Ureter (tissue), 1 donor: ENCODE measurements at regions not wholly inside any gene's neighbourhood (a gene's known extent, or its start where the extent isn't known, plus 50 kb on each side); places are given as distances from the start of the nearest gene placed in this dataset.

ENCODE experiments used
- DNase-seq: peaks from one replicate; pipeline ENCODE4 v3.0.0-alpha.2; 2020; ENCODE audit warnings: low spot score
- donor health status: DM: yes; HTN: yes; CAD: no.

DNA sequence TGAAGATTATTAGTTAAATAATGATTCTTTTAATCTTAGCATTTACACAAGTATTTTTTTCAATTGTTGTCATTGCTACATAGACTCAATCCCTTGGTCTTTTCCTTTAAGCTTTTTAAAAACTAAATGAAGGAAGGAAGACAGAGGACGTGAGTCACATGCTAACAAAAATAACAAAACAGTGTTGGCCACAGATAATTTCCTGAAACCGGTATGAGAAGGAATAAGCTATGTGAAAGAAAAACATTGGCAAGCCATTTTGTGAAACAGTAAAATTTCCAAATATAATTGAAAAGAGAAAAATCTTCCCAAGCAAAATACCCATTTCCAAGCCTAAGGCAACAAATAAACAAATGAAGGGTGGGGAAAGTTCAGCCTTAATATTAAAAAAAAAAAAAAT is 223.0 kb downstream of the AHR start:
- no peak for DNase-seq

DNA sequence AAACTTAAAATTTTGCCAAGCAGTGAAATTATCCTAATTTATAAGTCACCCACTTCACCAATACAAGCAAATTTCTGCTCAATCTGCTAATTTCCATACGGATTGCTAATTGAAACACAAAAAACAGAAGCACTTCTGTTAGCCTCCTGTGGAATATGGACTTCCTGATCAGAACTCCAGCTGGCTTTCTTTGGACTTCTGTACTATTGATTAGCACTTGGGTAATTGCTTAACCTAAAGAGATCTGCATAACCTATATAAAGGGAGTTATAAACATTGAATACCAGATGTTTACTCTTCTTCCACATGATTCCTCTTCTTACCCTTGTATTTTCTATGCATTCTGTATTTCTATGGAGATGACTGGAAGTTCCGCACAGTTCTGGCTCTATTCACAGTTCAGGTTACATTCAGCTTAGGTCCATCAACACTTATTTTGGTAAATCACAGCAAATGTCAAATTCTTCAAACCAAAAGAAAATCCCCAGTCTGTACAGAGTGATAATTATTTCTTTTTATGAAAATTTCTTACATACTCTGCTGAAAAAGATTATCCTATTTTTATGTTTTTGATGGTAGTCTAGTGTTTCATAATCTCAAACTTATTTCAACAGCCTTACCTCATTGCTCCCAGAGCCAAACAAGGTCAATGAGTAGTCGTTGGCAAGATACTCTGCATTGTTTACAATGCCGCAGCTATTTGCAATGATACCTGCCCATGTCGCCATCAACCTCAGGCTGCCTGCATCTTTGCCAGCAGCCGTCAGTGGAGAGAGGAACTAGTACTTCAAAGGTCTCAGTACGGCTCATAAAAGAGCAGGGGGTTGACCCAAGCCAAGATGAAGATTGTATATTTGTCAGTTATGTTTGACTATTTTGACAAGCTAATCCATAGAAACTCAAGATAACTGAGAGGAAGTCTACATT is 225.6 kb downstream of the AHR start:
- DNase-seq: no peak

DNA sequence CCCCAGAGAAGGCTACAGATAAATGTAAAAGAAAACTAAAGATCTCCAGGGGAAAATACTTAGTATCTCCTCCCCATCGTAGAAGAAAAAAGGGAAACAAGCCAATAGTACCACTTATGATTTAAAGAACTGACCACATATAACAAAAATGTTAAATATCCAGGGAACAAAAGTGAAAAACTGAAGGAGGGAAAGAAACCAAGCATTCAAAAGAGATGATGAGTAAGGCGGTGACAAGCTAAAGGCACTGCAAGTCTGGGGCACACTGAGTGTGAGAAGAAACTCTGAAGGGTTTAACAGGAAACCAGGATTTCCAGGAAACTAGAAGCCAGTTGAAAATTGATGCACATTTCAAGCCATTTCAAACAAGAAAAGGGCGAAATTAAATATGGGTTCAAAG is 226.3 kb downstream of the AHR start:
- DNase-seq: no peak

DNA sequence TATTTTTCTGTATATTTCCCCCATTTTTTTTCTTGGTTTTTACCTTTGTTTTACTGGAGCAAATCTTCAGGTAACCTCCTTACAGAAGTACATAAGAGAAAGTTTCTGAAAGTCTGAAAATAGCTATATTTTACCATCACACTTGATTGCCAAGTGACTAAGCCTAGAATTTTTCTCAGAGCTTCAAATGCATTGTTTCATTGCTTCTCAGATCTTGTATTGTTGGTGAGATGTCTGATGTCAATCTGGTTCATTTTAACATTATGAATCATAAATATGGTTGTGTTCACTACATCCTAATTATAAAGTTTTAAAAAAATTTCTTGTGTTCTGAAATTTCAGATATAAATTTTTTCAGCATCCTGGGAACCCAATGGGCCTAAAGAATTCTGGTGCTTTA is 228.2 kb downstream of the AHR start:
- no peak for DNase-seq

DNA sequence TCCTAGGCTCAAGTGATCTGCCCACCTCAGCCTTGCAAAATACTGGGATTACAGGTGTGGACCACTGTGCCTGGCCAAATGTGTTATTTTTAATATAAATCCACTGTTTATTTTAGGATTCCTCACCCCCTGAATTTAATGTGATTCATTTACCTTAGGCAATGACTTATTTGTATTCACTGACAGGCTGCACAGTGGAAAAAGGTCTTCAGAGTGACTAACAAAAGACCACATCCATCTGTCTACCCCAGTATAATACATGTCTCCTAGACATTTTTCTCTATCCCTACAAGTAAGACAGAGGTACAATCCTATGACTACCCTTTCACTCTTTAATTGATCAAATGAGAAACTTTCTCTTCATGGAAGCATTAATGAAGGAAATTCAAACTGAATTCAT is 230.2 kb downstream of the AHR start:
- DNase-seq: no peak

DNA sequence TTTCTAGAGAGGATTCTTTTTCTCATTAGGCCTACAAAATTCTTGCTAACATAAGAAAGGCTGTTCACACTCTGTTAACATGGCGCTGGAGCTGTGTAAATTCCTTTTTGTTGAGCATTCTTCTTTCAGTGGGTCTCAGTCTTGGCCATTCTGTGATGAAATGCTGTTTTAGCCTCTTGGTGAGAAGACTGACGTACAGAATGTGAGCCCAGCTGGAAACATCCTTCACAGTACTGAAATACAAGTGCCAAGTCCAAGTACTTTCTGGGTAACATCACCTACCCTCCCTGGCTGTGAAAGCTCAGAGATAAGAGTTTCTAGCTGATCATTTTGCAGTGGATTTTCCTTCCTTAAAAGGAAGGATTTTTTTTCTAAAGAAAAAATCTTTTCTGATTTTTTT is 231.8 kb downstream of the AHR start:
- no peak for DNase-seq

GRCh38 chr7:17530741-17531421 is 232.4 kb downstream of the AHR start:
- no peak for DNase-seq

GRCh38 chr7:17532861-17533404 is 234.5 kb downstream of the AHR start:
- peak; percentile 57 for DNase-seq

DNA sequence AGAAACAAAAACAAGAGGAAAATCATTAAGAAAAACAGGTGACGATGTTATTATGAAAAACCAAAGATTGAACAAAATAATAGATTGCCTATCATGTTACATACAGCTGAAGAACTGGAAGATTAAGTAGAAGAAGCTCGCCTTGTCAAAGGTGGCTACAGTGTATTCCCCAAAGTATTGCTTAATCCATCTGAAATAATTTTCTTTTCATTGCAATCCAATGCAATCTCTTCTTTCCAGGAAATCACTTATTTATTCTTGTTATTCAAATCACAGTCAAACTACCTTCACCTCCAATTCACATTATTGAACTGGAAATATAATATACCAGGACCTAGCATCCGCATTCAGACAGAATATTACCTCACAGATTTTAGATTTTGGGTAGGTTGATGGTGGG is 235.9 kb downstream of the AHR start:
- no peak for DNase-seq

GRCh38 chr7:17535776-17536175 is 237.3 kb downstream of the AHR start:
- no peak for DNase-seq

GRCh38 chr7:17544401-17544800 is 245.9 kb downstream of the AHR start:
- DNase-seq: no peak

- no peak for DNase-seq
These were observed 246.9 kb downstream of the AHR start for GRCh38 chr7:17545348-17545747.

DNA sequence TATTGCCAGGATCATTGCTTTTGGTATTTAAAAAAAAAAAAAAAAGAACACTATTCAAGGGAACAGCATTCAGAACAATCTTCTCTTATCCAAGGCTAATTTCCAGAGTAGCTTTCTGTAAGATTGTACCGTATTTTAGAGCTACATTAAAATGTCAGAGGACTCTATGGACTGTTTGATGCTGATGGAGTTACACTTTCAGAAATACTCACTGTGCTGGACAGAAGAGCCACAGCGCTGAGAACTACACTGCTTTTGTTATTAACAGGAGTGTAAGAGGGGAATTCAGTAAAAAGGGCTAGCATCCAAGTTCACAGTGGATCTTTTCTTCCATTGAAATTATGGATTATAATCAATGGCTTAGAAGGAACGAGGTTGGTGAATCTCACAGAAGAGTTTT is 247.7 kb downstream of the AHR start:
- no peak for DNase-seq

- no peak for DNase-seq
These were observed 248.1 kb downstream of the AHR start for GRCh38 chr7:17546592-17546991.

- DNase-seq: no peak
These were observed 249.7 kb downstream of the AHR start for GRCh38 chr7:17548014-17548653.

DNA sequence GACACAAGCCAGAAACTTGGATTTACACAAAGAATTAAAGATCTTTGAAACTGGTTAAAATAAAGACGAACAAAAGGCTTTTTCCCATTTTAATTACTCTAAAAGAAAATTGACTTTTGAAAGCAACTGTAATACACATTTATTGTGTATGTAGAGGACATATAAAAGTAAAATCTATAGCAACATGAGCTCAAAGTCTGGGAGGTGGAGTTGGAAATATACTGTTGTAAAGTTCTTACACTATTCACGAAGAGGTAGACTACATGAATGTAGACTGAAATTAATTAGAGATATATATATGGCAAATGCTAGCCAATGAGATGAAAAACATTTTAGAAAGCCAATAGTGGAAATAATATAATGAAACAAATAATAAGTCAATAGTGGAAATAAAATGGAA is 251.0 kb downstream of the AHR start:
- DNase-seq: no peak

GRCh38 chr7:17552373-17552772 is 253.9 kb downstream of the AHR start:
- DNase-seq: no peak

GRCh38 chr7:17552952-17553351 is 254.5 kb downstream of the AHR start:
- DNase-seq: no peak

DNA sequence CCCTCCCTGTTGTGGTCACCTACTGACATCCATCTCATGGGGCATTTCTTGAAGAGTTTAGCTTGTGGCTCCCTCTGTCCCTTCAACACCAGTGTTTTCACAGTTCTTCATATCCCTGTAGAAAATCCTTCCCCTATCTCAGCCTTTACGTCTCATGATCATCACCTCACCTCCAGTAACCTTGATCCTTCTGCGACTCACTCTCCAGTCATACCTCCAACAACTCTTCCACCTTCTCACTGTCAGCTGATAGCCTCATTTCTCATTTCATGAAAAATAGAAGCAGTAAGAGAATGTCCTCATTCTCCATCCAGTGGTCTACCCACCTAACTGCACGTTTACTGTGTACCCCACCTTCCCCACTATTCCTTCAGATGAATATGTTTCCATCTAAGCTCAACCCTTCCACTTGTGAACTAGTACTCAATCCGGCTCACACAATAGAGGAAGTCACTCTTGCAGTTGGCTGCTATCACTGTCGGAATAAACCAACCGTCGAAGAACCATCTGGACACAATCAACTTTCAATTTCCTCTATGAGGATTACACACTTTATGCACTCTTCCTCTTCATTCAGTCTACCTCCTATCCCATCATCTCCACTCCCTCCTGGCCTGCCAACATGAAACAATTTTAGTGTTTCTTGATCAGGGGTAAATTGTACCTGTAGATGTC is 256.0 kb downstream of the AHR start:
- no peak for DNase-seq

- DNase-seq: no peak
These were observed 257.9 kb downstream of the AHR start for GRCh38 chr7:17556247-17556956.

GRCh38 chr7:17557251-17557671 is 258.8 kb downstream of the AHR start:
- DNase-seq: no peak
